HG03432 (cell line): ENCODE measurements at regions not wholly inside any gene's neighbourhood (a gene's known extent, or its start where the extent isn't known, plus 50 kb on each side); places are given as distances from the start of the nearest gene placed in this dataset.
"Not testable (repeated sequence)": the region's sequence is repeated elsewhere in the genome, so short reads cannot be mapped to it uniquely, and the experiment has no call there.

ENCODE experiments used
- ATAC-seq: cut with Tn5 transposase; IDR thresholded peaks from one replicate; pipeline ENCODE4 v1.9.1; 2021; ENCODE audit warnings: mild to moderate bottlenecking, moderate library complexity; ENCODE audit not compliant: unreplicated experiment

GRCh38 chr10:31687663-31688482, 240.8 kb downstream of the ARHGAP12 start:
- no peak for ATAC-seq

DNA sequence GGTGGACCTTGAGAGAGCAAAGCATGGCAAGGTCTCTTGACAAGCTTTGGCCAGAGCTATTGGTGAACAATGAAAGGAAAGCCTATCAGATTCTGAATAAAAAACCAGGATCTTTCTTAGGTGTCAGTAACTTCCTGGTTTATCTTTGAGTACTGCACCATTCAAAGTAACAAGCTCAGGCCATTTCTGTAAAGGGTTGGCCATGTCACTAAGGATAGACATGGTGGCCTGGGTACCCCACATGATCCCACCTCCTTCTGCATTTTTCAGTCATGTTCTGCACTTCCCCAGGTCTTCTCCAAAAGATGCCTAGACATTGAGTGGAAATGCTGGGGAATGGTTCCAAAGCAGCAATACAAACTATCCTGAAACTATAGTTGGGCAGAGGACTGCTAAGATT, 242.0 kb downstream of the ARHGAP12 start:
- ATAC-seq: no peak

DNA sequence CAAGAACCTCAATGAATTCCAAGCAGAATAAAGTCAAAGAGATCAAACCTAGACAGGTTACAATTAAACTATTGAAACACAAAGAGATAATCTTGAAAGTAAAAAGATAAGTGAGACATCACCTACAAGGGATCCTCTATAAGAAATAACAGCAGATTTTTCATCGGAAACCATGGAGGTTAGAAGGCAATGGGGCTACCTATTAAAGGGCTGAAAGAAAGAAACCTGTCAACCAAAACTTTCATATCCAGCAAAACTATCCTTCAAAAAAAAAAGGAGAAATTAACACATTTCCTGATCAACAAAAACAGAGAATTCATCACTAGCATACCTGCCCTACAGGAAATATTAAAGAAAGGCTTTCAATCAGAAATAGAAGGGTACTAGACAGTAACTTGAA, 244.9 kb downstream of the ARHGAP12 start:
- no peak for ATAC-seq

DNA sequence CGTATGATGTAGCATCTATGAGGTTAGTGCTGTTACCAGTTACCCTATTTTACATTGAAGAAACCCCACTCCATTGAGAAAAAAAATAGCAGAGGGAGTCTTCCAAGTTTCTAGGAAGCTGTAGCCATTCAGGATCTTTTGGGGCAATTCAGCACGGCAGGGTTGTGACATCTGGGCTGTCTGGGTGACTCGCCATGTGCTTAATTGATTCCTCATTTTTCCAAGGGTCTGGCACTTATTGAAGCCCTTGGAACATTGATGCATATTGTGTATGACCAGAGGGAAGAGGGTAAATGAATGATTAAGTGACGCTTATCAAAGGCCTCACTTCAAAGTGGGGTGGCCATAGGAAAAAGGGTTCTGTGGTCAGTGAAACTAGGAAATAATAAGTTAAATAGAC, 248.7 kb downstream of the ARHGAP12 start:
- no peak for ATAC-seq

GRCh38 chr10:31678575-31679516, 249.8 kb downstream of the ARHGAP12 start:
- no peak for ATAC-seq

DNA sequence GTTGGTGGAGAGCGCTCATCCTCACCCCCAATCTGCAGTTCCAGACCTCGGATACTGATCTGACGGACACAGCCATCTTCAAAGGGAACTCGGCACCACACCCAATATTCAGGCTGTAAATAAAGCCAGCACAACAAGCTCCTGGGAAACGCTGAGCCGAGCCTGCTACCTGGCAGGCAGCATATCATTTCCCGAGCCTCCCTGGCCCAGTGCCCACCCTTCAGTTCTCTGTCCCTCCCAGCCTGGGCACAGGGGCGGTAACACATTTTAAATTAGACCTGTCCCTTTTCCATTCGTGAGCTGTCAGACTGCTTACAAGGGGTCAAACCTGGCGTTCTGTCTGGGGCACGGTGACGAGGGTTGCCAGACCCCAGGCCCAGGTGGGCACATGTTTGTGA, 250.5 kb downstream of the ARHGAP12 start:
- ATAC-seq: no peak

DNA sequence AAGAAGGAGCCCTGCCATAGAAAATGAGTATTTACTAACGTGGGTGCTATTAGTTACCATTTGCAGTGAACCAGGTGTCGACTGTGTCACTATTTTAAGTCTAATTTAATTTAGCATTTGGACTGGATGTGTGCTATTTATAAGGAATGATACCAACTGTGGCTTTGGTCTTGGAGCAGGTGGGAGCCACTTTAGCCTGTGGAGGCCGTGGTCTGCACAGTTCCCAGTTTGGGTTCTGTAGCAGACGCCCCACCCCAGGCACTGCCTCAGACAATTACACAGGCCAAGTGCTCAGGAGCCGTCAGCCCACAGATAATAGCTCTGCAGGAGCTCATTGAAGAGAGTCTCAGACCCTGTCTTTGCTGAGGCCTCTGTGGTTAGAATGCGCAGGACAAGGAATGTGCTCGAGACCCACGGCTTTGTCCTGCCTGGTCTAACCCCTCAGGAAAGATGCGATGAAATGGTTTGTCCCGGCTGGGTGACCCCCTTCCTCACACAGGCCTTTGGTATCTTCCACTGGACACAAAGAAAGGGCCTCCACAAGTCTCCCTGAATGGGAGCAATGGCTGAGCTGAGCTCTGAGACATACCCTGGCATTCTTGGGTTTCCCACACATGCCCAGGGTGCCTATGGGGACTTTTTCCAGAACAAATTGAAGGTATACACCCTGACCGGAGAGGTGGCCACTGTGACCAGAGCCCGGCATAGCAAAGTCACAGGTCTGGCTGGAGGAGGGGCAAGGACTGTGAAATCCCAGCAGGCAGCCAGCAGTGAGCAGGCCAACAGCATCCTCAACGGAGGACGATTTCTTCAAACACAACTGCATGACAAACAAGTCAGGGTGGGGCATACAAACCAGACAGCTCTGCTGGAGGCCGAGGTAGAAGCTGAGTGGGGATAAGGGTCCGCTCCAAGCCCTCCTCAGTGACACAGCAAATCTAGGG, 251.2 kb downstream of the ARHGAP12 start:
- ATAC-seq: no peak

GRCh38 chr10:31675726-31676125, 252.9 kb downstream of the ARHGAP12 start:
- no peak for ATAC-seq

- no peak for ATAC-seq
These were observed 259.3 kb downstream of the ARHGAP12 start for GRCh38 chr10:31669357-31669756.

DNA sequence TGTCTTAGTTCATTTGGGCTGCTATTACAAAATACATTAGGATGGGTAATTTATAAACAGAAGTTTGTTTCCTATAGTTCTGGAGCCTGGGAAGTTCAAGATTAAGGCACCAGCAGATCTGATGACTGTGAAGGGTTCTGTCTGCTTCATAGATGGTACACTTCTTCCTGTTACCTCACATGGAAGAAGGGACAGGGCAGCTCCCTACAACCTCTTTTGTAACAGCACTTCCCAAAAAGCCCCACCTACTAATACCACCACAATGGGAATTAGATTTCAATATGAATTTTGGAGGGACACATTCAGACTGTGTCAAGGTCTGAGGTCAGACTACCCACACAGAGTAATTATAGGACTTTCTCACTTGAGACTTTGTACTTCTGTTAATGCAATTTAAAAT, 260.3 kb downstream of the ARHGAP12 start:
- ATAC-seq: no peak

- not testable (repeated sequence) for ATAC-seq
These were observed 262.8 kb downstream of the ARHGAP12 start for GRCh38 chr10:31665764-31666279.

GRCh38 chr10:31664803-31665202, 263.8 kb downstream of the ARHGAP12 start:
- ATAC-seq: no peak

- not testable (repeated sequence) for ATAC-seq
These were observed 264.6 kb downstream of the ARHGAP12 start for GRCh38 chr10:31664071-31664470.

DNA sequence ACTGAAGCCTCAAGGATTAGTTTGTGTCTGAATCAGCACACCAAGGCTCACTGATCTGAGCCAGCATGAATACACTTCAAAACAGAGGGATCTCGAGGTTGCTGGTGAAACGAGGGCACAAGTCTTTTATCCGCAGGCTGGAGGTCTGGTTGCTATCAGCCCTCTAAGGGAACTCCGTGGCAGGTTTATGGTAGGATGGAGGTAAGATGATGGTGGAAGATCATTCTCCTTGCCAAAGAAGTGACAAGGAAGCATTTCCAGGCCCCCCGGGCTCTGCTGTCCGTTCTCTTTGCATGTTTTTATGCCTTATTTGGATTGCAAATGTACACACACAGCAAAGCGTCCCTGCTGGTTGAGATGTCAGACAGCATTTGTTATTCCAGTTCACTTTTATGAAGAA, 268.3 kb downstream of the ARHGAP12 start:
- no peak for ATAC-seq

GRCh38 chr10:31659665-31660064, 269.0 kb downstream of the ARHGAP12 start:
- no peak for ATAC-seq

DNA sequence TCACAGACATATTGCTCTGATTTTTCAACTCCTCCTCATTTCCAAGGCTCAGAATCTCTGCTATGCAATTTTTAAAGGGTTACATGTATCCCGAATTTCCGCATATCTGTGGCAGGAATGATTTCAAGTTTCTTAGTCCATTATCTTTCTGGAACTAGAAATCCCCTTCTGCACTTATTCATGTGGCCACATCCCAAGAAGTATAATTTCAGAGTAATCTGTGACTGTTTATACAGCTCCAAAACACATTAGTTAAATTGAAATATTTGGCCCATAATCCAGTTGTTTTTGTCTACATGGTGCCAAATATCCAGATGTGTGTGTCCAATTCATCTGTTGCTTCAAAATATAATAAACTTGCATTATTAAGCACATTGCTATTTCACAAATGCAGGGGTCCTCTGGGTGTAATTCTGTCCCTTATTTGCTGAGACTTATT, 271.2 kb downstream of the ARHGAP12 start:
- no peak for ATAC-seq

- no peak for ATAC-seq
These were observed 271.7 kb downstream of the ARHGAP12 start for GRCh38 chr10:31656851-31657433.

- ATAC-seq: no peak
These were observed 276.6 kb downstream of the ARHGAP12 start for GRCh38 chr10:31652038-31652437.

DNA sequence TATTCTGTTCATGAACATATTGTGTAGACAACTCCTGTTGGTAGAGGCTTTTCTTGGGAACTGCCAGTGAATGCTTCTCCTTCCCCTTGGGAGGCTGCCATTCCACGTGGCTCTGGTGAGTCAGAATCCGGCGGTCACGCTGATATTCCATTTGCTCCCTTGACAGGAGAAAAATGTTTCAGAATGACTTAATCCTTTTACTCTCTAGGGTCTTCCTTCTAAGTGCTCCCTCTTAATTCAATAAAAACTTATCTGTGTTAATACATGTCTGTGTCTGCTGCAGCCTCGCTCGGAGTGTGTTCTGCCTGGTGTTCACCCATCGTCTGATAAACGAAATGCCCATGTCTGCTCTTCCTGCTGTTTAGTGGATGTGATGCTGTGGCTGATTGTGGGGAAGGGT, 278.6 kb downstream of the ARHGAP12 start:
- no peak for ATAC-seq

- ATAC-seq: no peak
These were observed 279.7 kb downstream of the ARHGAP12 start for GRCh38 chr10:31648966-31649365.
